ENCODE measurements at regions not wholly inside any gene's neighbourhood (a gene's known extent, or its start where the extent isn't known, plus 50 kb on each side); places are given as distances from the start of the nearest gene placed in this dataset.

GRCh38 chr1:194026422-194026821 is 840.0 kb upstream of the B3GALT2 start:
- DNase-seq (ENCODE audit: low spot score), result no peak
- H3K79me2 ChIP-seq, result no peaks in the 10 kb centered on the region
- H3K4me3 ChIP-seq, result no peak overlapping the region
- TF ChIP-seq EZH2 (IDR thresholded peaks at IDR 0.05; ENCODE audit: borderline replicate concordance), result no peak
- TF ChIP-seq, protein P1, sequence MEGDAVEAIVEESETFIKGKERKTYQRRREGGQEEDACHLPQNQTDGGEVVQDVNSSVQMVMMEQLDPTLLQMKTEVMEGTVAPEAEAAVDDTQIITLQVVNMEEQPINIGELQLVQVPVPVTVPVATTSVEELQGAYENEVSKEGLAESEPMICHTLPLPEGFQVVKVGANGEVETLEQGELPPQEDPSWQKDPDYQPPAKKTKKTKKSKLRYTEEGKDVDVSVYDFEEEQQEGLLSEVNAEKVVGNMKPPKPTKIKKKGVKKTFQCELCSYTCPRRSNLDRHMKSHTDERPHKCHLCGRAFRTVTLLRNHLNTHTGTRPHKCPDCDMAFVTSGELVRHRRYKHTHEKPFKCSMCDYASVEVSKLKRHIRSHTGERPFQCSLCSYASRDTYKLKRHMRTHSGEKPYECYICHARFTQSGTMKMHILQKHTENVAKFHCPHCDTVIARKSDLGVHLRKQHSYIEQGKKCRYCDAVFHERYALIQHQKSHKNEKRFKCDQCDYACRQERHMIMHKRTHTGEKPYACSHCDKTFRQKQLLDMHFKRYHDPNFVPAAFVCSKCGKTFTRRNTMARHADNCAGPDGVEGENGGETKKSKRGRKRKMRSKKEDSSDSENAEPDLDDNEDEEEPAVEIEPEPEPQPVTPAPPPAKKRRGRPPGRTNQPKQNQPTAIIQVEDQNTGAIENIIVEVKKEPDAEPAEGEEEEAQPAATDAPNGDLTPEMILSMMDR (IDR thresholded peaks at IDR 0.05; ENCODE audit: poor library complexity), result no peak
- TF ChIP-seq EZH2phosphoT487 (IDR thresholded peaks at IDR 0.05; ENCODE audit: low read depth, severe bottlenecking, unreplicated experiment), result no peak
- no peaks in the 10 kb centered on the region for H4K20me1 ChIP-seq (ENCODE audit: insufficient read depth, poor library complexity, severe bottlenecking)
- no peaks in the 10 kb centered on the region for H3K9me3 ChIP-seq (ENCODE audit: low read depth)
- H3K27ac ChIP-seq, result no peak overlapping the region
- no peaks in the 10 kb centered on the region for H3K9me2 ChIP-seq (replicated peaks; ENCODE audit: insufficient read depth)
- H3K4me2 ChIP-seq, result no peak overlapping the region
- no peaks in the 10 kb centered on the region for H3K27me3 ChIP-seq
- 96% methylated on average over 3 of the region's 3 CpGs for WGBS (ENCODE audit: low lambda C conversion rate, missing lambda C conversion rate)
- no peaks in the 10 kb centered on the region for H3K36me3 ChIP-seq (replicated peaks; ENCODE audit: insufficient read depth, low read depth)
- no peak overlapping the region for H2AFZ ChIP-seq
- no peaks in the 10 kb centered on the region for H3K4me1 ChIP-seq (ENCODE audit: insufficient read depth)

- H3K9me2 ChIP-seq (replicated peaks; ENCODE audit: insufficient read depth), result no peaks in the 10 kb centered on the region
- H3K4me1 ChIP-seq (ENCODE audit: insufficient read depth), result no peaks in the 10 kb centered on the region
- H3K27me3 ChIP-seq, result no peaks in the 10 kb centered on the region
These were observed 838.2 kb upstream of the B3GALT2 start for GRCh38 chr1:194024659-194025058.

GRCh38 chr1:194014014-194014413 is 827.6 kb upstream of the B3GALT2 start:
- Histone ChIP-seq H3K4me2 (no peak overlapping the region), H3K9me2 (replicated peaks; ENCODE audit: insufficient read depth) (no peaks in the 10 kb centered on the region), H4K20me1 (ENCODE audit: insufficient read depth, poor library complexity, severe bottlenecking) (no peaks in the 10 kb centered on the region), H3K27ac (no peak overlapping the region), H3K9me3 (ENCODE audit: low read depth) (no peaks in the 10 kb centered on the region), H3K4me1 (ENCODE audit: insufficient read depth) (no peaks in the 10 kb centered on the region), H2AFZ (no peak overlapping the region), H3K36me3 (replicated peaks; ENCODE audit: insufficient read depth, low read depth) (no peaks in the 10 kb centered on the region), H3K27me3 (no peaks in the 10 kb centered on the region), H3K4me3 (no peak overlapping the region), H3K79me2 (no peaks in the 10 kb centered on the region)
- DNase-seq (ENCODE audit: low spot score), result no peak
- 69% methylated on average over 2 of the region's 2 CpGs for WGBS (ENCODE audit: low lambda C conversion rate, missing lambda C conversion rate)
- TF ChIP-seq EZH2phosphoT487 (IDR thresholded peaks at IDR 0.05; ENCODE audit: low read depth, severe bottlenecking, unreplicated experiment) (no peak), EZH2 (IDR thresholded peaks at IDR 0.05; ENCODE audit: borderline replicate concordance) (no peak)
- TF ChIP-seq, protein P1 (IDR thresholded peaks at IDR 0.05; ENCODE audit: poor library complexity), result no peak

More at GRCh38 chr1:194024659-194025058, 838.2 kb upstream of the B3GALT2 start:
- no peaks in the 10 kb centered on the region for H3K79me2 ChIP-seq
- no peak overlapping the region for H3K4me2 ChIP-seq
- H3K36me3 ChIP-seq (replicated peaks; ENCODE audit: insufficient read depth, low read depth), result no peaks in the 10 kb centered on the region
- H4K20me1 ChIP-seq (ENCODE audit: insufficient read depth, poor library complexity, severe bottlenecking), result no peaks in the 10 kb centered on the region
- 84% methylated on average over 2 of the region's 2 CpGs for WGBS (ENCODE audit: low lambda C conversion rate, missing lambda C conversion rate)
- TF ChIP-seq EZH2 (IDR thresholded peaks at IDR 0.05; ENCODE audit: borderline replicate concordance) (no peak), EZH2phosphoT487 (IDR thresholded peaks at IDR 0.05; ENCODE audit: low read depth, severe bottlenecking, unreplicated experiment) (no peak)
- TF ChIP-seq, protein P1 (IDR thresholded peaks at IDR 0.05; ENCODE audit: poor library complexity), result no peak
- H2AFZ ChIP-seq, result no peak overlapping the region
- no peak overlapping the region for H3K4me3 ChIP-seq
- no peak overlapping the region for H3K27ac ChIP-seq
- no peak for DNase-seq (ENCODE audit: low spot score)
- no peaks in the 10 kb centered on the region for H3K9me3 ChIP-seq (ENCODE audit: low read depth)

- TF ChIP-seq EZH2phosphoT487 (IDR thresholded peaks at IDR 0.05; ENCODE audit: low read depth, severe bottlenecking, unreplicated experiment) (no peak), EZH2 (IDR thresholded peaks at IDR 0.05; ENCODE audit: borderline replicate concordance) (no peak)
- TF ChIP-seq, protein P1 (IDR thresholded peaks at IDR 0.05; ENCODE audit: poor library complexity), result no peak
- Histone ChIP-seq H3K79me2 (no peaks in the 10 kb centered on the region), H3K9me2 (replicated peaks; ENCODE audit: insufficient read depth) (no peaks in the 10 kb centered on the region), H3K27ac (no peak overlapping the region), H3K4me3 (no peak overlapping the region), H3K27me3 (no peaks in the 10 kb centered on the region), H4K20me1 (ENCODE audit: insufficient read depth, poor library complexity, severe bottlenecking) (no peaks in the 10 kb centered on the region), H3K36me3 (replicated peaks; ENCODE audit: insufficient read depth, low read depth) (no peaks in the 10 kb centered on the region), H3K9me3 (ENCODE audit: low read depth) (no peaks in the 10 kb centered on the region), H3K4me2 (no peak overlapping the region), H2AFZ (no peak overlapping the region), H3K4me1 (ENCODE audit: insufficient read depth) (no peaks in the 10 kb centered on the region)
- no peak for DNase-seq (ENCODE audit: low spot score)
- 77% methylated on average over 2 of the region's 2 CpGs for WGBS (ENCODE audit: low lambda C conversion rate, missing lambda C conversion rate)
These were observed 827.1 kb upstream of the B3GALT2 start for GRCh38 chr1:194013561-194013960.
